ENCODE measurements at regions not wholly inside any gene's neighbourhood (a gene's known extent, or its start where the extent isn't known, plus 50 kb on each side); places are given as distances from the start of the nearest gene placed in this dataset.

GRCh38 chr5:164439799-164440198 is 934.4 kb downstream of the MAT2B start:
- H3K9me3 Mint-ChIP-seq: peaks cover 28% of the 10 kb centered on the region
- H3K4me1 Mint-ChIP-seq (ENCODE audit: low read depth): no peaks in the 10 kb centered on the region
- no peak overlapping the region for H3K4me3 Mint-ChIP-seq
- H3K27me3 Mint-ChIP-seq (ENCODE audit: low read depth): no peaks in the 10 kb centered on the region
- no peaks in the 10 kb centered on the region for H3K36me3 Mint-ChIP-seq (ENCODE audit: low read depth)
- H3K27ac Mint-ChIP-seq: no peak overlapping the region
- DNase-seq (ENCODE audit: low spot score): no peak

DNA sequence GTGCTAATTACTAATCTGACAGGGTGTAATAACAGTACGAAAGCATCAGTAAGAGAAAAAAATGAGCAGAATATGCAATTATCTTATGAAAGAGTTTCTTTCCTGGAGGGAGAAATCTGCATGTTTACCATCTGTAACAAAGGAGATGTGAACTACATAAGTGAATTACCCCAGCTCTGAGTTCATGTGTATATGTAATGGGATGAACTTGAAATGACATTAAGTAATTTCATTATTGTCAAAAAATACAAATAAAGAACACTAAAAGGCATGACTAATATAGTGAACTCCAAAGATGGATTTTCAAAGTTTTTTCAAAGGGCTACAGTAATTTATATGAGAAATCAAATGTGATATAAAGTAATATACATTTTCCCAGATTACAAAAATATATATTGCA is 944.0 kb downstream of the MAT2B start:
- Mint-ChIP-seq H3K36me3 (ENCODE audit: low read depth) (no peaks in the 10 kb centered on the region), H3K4me1 (ENCODE audit: low read depth) (no peaks in the 10 kb centered on the region), H3K27me3 (ENCODE audit: low read depth) (no peaks in the 10 kb centered on the region), H3K9me3 (peaks cover 12% of the 10 kb centered on the region), H3K27ac (no peak overlapping the region), H3K4me3 (no peak overlapping the region)
- no peak for DNase-seq (ENCODE audit: low spot score)

GRCh38 chr5:164466033-164466432 is 960.6 kb downstream of the MAT2B start:
- Mint-ChIP-seq H3K36me3 (ENCODE audit: low read depth) (no peaks in the 10 kb centered on the region), H3K27ac (no peak overlapping the region), H3K27me3 (ENCODE audit: low read depth) (no peaks in the 10 kb centered on the region), H3K4me1 (ENCODE audit: low read depth) (no peaks in the 10 kb centered on the region), H3K9me3 (peaks cover 9% of the 10 kb centered on the region), H3K4me3 (no peak overlapping the region)
- no peak for DNase-seq (ENCODE audit: low spot score)

DNA sequence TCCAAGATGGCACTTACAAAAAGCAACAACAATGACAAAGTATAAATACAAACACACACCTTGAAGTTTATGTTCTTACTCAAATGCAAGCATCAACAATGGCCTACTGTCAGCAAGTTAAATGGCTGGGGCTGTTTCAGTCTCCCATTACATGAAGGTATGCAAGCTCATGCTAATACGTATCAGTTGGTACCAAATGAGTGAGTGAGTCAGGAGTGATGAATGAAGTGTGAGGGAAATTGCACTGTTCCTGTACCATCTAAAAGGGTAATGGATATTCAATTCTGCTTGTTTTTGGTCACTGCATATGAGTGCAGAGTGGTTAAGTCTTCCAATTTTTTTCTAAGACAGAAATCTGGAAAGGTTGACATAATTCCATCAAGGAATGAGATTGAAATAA is 964.9 kb downstream of the MAT2B start:
- Mint-ChIP-seq H3K4me1 (ENCODE audit: low read depth) (no peaks in the 10 kb centered on the region), H3K9me3 (peaks cover 11% of the 10 kb centered on the region), H3K27me3 (ENCODE audit: low read depth) (no peaks in the 10 kb centered on the region), H3K27ac (no peak overlapping the region), H3K36me3 (ENCODE audit: low read depth) (no peaks in the 10 kb centered on the region), H3K4me3 (no peak overlapping the region)
- DNase-seq (ENCODE audit: low spot score): no peak

- Mint-ChIP-seq H3K36me3 (ENCODE audit: low read depth) (no peaks in the 10 kb centered on the region), H3K27me3 (ENCODE audit: low read depth) (no peaks in the 10 kb centered on the region), H3K9me3 (peaks cover 6% of the 10 kb centered on the region), H3K27ac (no peak overlapping the region), H3K4me1 (ENCODE audit: low read depth) (no peaks in the 10 kb centered on the region), H3K4me3 (no peak overlapping the region)
- DNase-seq (ENCODE audit: low spot score): no peak
Measured at GRCh38 chr5:164472165-164472564, 966.7 kb downstream of the MAT2B start.

DNA sequence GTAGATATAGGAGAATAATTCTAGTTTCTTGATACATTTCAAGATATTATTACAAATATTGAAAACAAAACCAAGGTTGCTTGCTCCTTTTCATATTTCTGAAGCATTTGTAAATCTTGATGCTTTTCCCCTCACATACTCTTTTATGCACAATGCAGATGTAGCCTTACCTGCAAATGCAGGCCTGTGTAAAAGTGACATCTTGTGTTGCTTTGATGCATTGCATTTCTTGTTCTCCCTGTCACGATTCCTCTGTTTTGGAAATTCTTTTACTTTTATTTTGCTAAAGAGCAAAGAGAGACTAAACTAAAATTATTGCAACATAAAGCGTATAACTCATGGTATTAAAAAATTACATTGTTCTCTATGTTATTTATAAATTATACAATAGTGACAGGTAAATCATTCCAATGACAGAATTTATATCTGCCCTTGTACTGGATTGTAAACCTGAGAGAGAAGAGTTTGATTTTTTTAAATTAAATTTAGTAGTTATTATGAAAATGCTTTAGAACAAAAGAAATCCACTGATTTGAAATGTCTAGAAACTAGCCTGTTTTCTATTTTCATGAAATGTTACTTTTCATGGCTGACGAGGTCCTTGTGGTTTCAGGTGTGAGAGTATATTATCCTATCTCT is 970.0 kb downstream of the MAT2B start:
- no peak for DNase-seq (ENCODE audit: low spot score)
- no peaks in the 10 kb centered on the region for H3K36me3 Mint-ChIP-seq (ENCODE audit: low read depth)
- no peaks in the 10 kb centered on the region for H3K27me3 Mint-ChIP-seq (ENCODE audit: low read depth)
- H3K4me1 Mint-ChIP-seq (ENCODE audit: low read depth): no peaks in the 10 kb centered on the region
- H3K9me3 Mint-ChIP-seq: peaks cover 12% of the 10 kb centered on the region
- H3K4me3 Mint-ChIP-seq: no peak overlapping the region
- H3K27ac Mint-ChIP-seq: no peak overlapping the region

- no peaks in the 10 kb centered on the region for H3K27me3 Mint-ChIP-seq (ENCODE audit: low read depth)
- no peak overlapping the region for H3K27ac Mint-ChIP-seq
- H3K9me3 Mint-ChIP-seq: peaks cover 11% of the 10 kb centered on the region
- H3K4me3 Mint-ChIP-seq: no peak overlapping the region
- DNase-seq (ENCODE audit: low spot score): no peak
- H3K36me3 Mint-ChIP-seq (ENCODE audit: low read depth): no peaks in the 10 kb centered on the region
- H3K4me1 Mint-ChIP-seq (ENCODE audit: low read depth): no peaks in the 10 kb centered on the region
Measured at GRCh38 chr5:164481270-164481669, 975.9 kb downstream of the MAT2B start.

DNA sequence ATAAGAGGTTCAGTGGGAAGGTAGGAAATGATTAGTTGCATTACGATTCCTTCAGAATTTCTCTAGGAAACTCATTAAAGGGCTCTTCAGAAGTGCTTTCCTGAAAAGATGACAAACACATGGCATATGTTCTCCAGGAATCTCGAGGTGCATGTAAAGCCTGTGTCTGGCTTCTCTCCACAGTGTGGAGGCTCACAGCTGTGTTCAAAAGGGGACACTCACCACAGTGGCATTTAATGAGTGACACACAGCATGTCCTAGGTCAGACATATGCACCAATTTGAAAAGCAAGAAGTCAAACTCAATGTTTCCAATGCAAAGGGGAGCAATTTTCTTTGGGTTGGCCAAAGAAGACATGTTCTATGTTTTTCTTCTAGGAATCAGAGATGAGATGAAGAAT is 976.9 kb downstream of the MAT2B start:
- no peak for DNase-seq (ENCODE audit: low spot score)
- Mint-ChIP-seq H3K9me3 (peaks cover 11% of the 10 kb centered on the region), H3K36me3 (ENCODE audit: low read depth) (no peaks in the 10 kb centered on the region), H3K4me1 (ENCODE audit: low read depth) (no peaks in the 10 kb centered on the region), H3K27ac (no peak overlapping the region), H3K4me3 (no peak overlapping the region), H3K27me3 (ENCODE audit: low read depth) (no peaks in the 10 kb centered on the region)

- H3K9me3 Mint-ChIP-seq: peaks cover 8% of the 10 kb centered on the region
- H3K4me3 Mint-ChIP-seq: no peak overlapping the region
- no peaks in the 10 kb centered on the region for H3K4me1 Mint-ChIP-seq (ENCODE audit: low read depth)
- H3K36me3 Mint-ChIP-seq (ENCODE audit: low read depth): no peaks in the 10 kb centered on the region
- DNase-seq (ENCODE audit: low spot score): no peak
- H3K27ac Mint-ChIP-seq: no peak overlapping the region
- H3K27me3 Mint-ChIP-seq (ENCODE audit: low read depth): no peaks in the 10 kb centered on the region
Measured at GRCh38 chr5:164484948-164485347, 979.5 kb downstream of the MAT2B start.

DNA sequence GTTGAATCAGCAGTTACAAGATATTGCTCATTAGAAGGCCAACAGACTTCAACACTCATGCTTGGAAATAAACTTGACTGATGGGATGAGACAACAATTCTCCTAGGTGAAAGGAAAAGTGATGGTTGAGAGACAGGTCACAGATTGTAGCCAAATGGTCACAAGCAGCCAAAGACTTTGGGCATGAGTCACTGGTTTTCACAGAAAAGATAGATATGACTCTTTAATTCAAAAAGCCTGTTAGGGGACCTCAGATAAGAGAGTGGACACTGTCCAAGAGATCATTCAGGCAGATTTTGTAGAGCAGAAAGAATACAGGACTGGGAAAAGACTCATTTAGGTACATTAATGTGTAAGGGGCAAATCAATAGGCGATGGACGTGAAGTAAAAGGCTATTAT is 982.5 kb downstream of the MAT2B start:
- no peaks in the 10 kb centered on the region for H3K27me3 Mint-ChIP-seq (ENCODE audit: low read depth)
- peaks cover 4% of the 10 kb centered on the region for H3K9me3 Mint-ChIP-seq
- DNase-seq (ENCODE audit: low spot score): no peak
- H3K27ac Mint-ChIP-seq: no peak overlapping the region
- no peaks in the 10 kb centered on the region for H3K36me3 Mint-ChIP-seq (ENCODE audit: low read depth)
- H3K4me1 Mint-ChIP-seq (ENCODE audit: low read depth): no peaks in the 10 kb centered on the region
- H3K4me3 Mint-ChIP-seq: no peak overlapping the region

- DNase-seq (ENCODE audit: low spot score): no peak
- H3K27me3 Mint-ChIP-seq (ENCODE audit: low read depth): no peaks in the 10 kb centered on the region
- no peaks in the 10 kb centered on the region for H3K36me3 Mint-ChIP-seq (ENCODE audit: low read depth)
- H3K4me3 Mint-ChIP-seq: no peak overlapping the region
- no peaks in the 10 kb centered on the region for H3K9me3 Mint-ChIP-seq
- no peaks in the 10 kb centered on the region for H3K4me1 Mint-ChIP-seq (ENCODE audit: low read depth)
- no peak overlapping the region for H3K27ac Mint-ChIP-seq
Measured at GRCh38 chr5:164497311-164498064, 992.1 kb downstream of the MAT2B start.

- Mint-ChIP-seq H3K27me3 (ENCODE audit: low read depth) (no peaks in the 10 kb centered on the region), H3K9me3 (no peaks in the 10 kb centered on the region), H3K4me1 (ENCODE audit: low read depth) (no peaks in the 10 kb centered on the region), H3K4me3 (no peak overlapping the region), H3K27ac (no peak overlapping the region), H3K36me3 (ENCODE audit: low read depth) (no peaks in the 10 kb centered on the region)
- no peak for DNase-seq (ENCODE audit: low spot score)
Measured at GRCh38 chr5:164498438-164498837, 993.0 kb downstream of the MAT2B start.

DNA sequence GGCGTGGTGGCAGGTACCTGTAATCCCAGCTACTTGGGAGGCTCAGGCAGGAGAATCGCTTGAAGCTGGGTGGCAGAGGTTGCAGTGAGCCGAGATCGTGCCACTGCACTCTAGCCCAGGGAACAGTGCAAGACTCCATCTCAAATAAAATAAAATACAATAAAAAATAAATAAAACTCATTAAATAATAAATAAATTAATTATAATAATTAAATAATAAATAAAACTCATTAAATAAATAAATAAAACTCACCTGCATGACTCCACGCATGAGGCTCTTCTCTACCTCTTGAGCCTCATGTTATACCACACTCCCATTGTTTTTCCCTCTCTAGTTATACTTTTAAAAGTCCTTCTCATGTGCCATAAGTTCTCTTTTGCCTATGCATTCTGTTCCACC is 995.4 kb downstream of the MAT2B start:
- no peak overlapping the region for H3K27ac Mint-ChIP-seq
- no peak for DNase-seq (ENCODE audit: low spot score)
- H3K4me1 Mint-ChIP-seq (ENCODE audit: low read depth): no peaks in the 10 kb centered on the region
- no peaks in the 10 kb centered on the region for H3K36me3 Mint-ChIP-seq (ENCODE audit: low read depth)
- H3K27me3 Mint-ChIP-seq (ENCODE audit: low read depth): no peaks in the 10 kb centered on the region
- H3K4me3 Mint-ChIP-seq: no peak overlapping the region
- H3K9me3 Mint-ChIP-seq: no peaks in the 10 kb centered on the region

DNA sequence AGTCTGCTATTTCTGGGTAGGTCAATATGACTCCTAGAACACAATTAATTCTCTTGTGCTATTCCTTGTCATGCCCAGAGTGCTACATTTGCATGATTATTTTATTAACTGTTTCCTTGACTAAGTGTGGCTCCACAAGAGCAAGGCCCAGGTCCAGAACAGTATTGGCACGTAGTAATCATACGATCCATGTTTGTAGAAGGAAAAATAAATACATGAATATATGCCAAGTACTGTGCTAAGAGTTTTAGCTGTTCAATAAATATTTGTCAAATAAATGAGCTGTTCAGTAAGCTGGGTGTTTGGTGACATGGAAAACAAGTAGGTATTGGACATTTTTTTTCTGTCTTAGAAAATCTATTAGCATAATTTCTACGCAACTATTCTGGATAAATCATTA is 995.9 kb downstream of the MAT2B start:
- no peaks in the 10 kb centered on the region for H3K27me3 Mint-ChIP-seq (ENCODE audit: low read depth)
- H3K9me3 Mint-ChIP-seq: no peaks in the 10 kb centered on the region
- H3K27ac Mint-ChIP-seq: no peak overlapping the region
- H3K4me3 Mint-ChIP-seq: no peak overlapping the region
- no peak for DNase-seq (ENCODE audit: low spot score)
- H3K36me3 Mint-ChIP-seq (ENCODE audit: low read depth): no peaks in the 10 kb centered on the region
- no peaks in the 10 kb centered on the region for H3K4me1 Mint-ChIP-seq (ENCODE audit: low read depth)
